ENCODE measurements at regions not wholly inside any gene's neighbourhood (a gene's known extent, or its start where the extent isn't known, plus 50 kb on each side); places are given as distances from the start of the nearest gene placed in this dataset.

DNA sequence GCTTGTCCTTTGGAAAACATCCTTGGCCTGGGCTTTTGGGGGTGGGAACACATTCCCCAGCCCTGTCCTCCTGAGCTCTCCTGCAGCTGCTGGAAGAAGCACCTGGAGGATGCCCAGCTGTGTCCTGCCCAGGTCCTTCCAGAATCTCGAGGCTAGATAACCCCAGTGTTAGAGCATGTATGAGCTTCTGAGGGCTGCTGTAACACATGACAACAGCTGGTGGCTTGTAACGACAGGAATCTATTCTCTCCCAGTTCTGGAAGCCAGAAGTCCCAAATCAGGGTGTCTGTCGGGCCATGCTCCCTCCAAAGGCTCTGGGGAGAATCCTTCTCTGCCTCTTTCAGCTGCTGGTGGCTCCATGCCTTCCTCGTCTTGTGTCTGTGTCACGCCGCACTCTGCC lies 403.6 kb upstream of the C2CD4B start:
- Mint-ChIP-seq H3K27ac (no peak overlapping the region), H3K4me3 (no peak overlapping the region), H3K4me1 (ENCODE audit: low read depth) (no peaks in the 10 kb centered on the region), H3K36me3 (ENCODE audit: low read depth) (no peaks in the 10 kb centered on the region), H3K9me3 (no peaks in the 10 kb centered on the region), H3K27me3 (peaks cover 26% of the 10 kb centered on the region)
- no peak for DNase-seq

DNA sequence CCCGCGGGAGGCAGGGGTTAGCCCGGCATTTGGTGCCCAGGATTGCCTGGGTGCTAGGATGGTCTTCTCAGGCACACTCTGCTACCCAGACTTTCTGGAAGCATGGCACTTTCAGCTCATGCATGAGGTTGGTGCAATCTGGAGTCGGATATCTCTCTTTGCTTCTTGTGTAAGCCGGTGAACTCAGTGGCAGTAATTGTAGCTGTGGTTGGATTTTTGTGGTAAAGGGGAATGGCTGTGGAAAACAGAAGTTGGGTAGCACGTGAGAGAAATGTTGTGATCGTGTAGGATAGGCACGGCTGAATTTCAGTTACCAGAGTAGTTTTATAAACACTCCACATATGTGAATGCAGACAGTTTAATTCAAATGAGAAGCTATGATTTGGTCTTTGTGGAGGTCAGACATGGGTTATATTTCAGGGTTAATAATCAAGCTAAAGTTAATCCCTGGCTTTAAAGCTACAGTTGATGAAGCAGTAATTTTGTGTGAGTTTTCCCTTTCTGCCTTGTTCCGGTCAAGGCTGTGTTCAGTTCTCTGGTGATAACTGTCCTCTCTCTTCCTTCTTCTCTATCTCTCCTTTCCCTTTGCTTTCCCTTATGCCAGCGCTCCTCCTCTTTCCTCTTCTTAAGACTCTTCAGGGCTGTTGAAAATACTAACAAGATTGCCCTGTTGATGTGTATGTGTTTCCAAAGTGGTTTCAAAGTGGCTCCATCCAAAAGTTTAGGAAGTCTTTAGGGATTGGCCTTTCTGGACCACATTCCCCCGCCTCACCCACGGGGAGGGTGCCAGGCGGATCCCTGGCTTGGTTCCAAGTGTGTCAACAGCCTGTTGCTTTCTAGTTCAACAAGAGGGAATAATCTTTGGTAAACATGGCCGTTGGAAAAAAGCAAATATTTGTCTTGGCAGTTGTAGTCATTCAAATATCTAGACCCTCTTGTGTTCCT lies 404.6 kb upstream of the C2CD4B start:
- Mint-ChIP-seq H3K4me1 (ENCODE audit: low read depth) (no peaks in the 10 kb centered on the region), H3K36me3 (ENCODE audit: low read depth) (no peaks in the 10 kb centered on the region), H3K27ac (no peak overlapping the region), H3K4me3 (no peak overlapping the region), H3K9me3 (no peaks in the 10 kb centered on the region), H3K27me3 (peaks cover 27% of the 10 kb centered on the region)
- DNase-seq, result no peak

DNA sequence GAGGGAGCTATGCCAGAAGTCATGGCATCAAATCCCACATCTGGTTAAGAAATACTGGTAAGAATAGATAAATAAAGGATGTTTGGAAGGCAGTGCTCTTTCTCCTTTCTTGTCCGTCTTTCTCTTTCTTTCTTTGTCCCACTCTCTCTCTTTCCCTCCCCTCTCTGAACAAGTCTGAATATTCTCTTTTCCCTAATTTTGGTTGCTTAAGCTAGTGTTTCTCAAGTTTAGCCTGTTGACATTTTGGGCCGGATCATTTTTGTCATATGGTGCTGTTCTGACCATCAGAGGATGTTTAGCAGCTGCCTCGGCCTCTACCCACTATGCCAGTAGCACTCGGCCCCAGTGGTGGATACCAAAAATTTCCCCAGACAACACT lies 405.3 kb upstream of the C2CD4B start:
- DNase-seq, result no peak
- H3K4me1 Mint-ChIP-seq (ENCODE audit: low read depth), result no peaks in the 10 kb centered on the region
- no peaks in the 10 kb centered on the region for H3K9me3 Mint-ChIP-seq
- no peak overlapping the region for H3K27ac Mint-ChIP-seq
- peaks cover 27% of the 10 kb centered on the region for H3K27me3 Mint-ChIP-seq
- no peaks in the 10 kb centered on the region for H3K36me3 Mint-ChIP-seq (ENCODE audit: low read depth)
- no peak overlapping the region for H3K4me3 Mint-ChIP-seq

DNA sequence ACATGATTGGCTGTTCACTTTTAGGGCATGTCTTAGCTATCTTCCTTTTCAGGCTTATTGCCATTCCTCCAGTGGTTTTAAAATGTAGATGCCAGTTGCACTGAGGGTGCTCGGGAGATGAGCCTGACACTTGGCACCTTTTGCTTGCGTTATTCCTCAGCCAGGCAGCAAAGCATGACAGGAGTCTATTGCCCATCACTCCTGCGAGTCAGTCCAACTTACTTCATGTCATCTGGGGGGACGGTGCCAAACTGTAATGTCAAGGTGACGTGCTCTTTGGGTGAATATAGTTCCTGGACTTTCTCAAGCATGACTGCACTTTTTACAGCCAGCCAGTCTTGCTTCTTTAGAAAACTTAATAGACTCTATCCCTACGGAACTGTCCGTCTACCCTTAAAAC lies 406.0 kb upstream of the C2CD4B start:
- no peak overlapping the region for H3K27ac Mint-ChIP-seq
- H3K27me3 Mint-ChIP-seq, result peaks cover 31% of the 10 kb centered on the region
- H3K9me3 Mint-ChIP-seq, result no peaks in the 10 kb centered on the region
- H3K4me1 Mint-ChIP-seq (ENCODE audit: low read depth), result no peaks in the 10 kb centered on the region
- DNase-seq, result no peak
- no peak overlapping the region for H3K4me3 Mint-ChIP-seq
- no peaks in the 10 kb centered on the region for H3K36me3 Mint-ChIP-seq (ENCODE audit: low read depth)

DNA sequence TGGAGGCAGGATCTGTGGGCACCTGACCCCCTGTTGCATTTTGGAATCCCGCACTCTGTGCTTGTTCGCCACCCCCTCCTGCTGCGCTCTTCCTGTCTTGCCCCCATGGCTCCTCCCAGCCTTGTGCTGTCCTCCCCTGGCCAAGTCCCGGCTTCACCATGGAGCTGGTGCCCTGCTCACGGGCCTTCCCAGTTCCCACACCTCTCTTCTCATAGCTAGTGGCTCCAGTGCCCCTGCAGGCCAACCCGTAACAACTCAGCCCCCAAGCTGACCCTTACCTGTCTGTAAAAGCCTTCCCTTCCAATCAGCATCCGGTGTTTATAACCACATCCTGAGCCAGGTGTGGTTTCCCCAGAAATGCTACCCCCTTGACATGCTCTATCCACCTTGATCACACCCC lies 407.7 kb upstream of the C2CD4B start:
- H3K27me3 Mint-ChIP-seq, result peaks cover 27% of the 10 kb centered on the region
- DNase-seq, result no peak
- no peaks in the 10 kb centered on the region for H3K36me3 Mint-ChIP-seq (ENCODE audit: low read depth)
- H3K27ac Mint-ChIP-seq, result no peak overlapping the region
- no peak overlapping the region for H3K4me3 Mint-ChIP-seq
- H3K9me3 Mint-ChIP-seq, result no peaks in the 10 kb centered on the region
- H3K4me1 Mint-ChIP-seq (ENCODE audit: low read depth), result no peaks in the 10 kb centered on the region

DNA sequence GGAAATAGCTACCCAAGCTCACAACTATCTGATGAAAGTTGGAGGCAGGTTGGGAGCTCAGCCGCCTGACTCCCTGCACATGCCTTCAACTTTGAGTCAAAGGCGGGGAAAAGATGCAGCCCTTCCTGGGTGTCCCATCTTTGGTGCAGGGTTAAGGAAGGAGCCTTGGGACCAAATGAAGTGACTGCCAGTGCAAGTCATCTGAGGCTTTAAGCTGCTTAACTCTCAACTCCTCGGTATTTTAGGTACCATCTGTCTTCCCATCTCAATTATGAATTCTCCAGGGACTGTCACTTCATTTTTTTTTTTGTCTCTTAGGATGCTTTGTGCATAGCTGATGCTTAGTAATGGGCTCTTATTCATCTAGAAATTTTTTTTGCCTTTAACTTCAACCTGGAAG lies 408.8 kb upstream of the C2CD4B start:
- Mint-ChIP-seq H3K27me3 (peaks cover 27% of the 10 kb centered on the region), H3K36me3 (ENCODE audit: low read depth) (no peaks in the 10 kb centered on the region), H3K4me3 (no peak overlapping the region), H3K9me3 (no peaks in the 10 kb centered on the region), H3K27ac (no peak overlapping the region), H3K4me1 (ENCODE audit: low read depth) (no peaks in the 10 kb centered on the region)
- DNase-seq, result no peak

DNA sequence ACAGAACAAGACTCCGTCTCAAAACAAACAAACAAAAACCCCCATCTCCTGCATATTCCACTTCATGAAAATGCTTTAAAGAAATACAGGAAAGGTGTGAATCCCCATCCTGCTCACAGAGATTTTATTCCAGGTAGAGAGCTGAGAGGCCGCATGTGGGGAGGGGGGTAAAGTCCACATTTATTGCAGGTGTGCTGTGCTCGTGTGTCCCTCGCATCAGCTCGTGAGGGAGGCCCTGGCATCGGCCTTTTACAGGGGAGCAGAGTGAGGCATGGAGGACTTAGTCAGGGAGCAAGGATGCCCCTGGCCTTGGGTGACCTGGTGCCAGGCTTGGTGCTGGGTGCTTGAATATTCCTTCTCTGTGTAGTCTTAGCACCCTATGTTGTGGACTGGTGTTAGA lies 413.5 kb upstream of the C2CD4B start:
- Mint-ChIP-seq H3K4me1 (ENCODE audit: low read depth) (no peaks in the 10 kb centered on the region), H3K9me3 (no peaks in the 10 kb centered on the region)
- DNase-seq, result no peak

DNA sequence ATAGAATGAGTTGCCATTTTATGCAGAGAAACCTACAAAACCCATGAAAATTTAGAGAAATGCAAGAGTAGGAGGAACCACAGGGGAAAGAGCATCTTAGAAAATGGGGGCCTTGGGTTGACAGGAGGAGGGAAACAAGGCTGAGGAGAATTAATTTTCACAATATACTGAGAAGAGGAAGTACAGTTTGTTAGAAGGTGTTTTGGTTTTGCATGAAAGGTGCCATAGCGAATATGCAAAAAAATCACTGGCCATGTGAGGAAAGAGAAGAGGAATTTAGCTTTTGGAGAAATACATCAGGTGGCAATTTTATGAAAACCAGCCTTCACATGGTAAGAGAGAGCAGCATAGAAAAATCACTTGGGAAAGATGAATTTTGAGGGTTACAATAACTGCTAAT lies 413.9 kb upstream of the C2CD4B start:
- no peak overlapping the region for H3K27ac Mint-ChIP-seq
- H3K36me3 Mint-ChIP-seq (ENCODE audit: low read depth), result no peaks in the 10 kb centered on the region
- H3K27me3 Mint-ChIP-seq, result peaks cover 26% of the 10 kb centered on the region
- H3K4me3 Mint-ChIP-seq, result no peak overlapping the region
- no peaks in the 10 kb centered on the region for H3K4me1 Mint-ChIP-seq (ENCODE audit: low read depth)
- no peaks in the 10 kb centered on the region for H3K9me3 Mint-ChIP-seq
- no peak for DNase-seq

More for the DNA sequence above, 413.5 kb upstream of the C2CD4B start:
- peaks cover 28% of the 10 kb centered on the region for H3K27me3 Mint-ChIP-seq
- H3K36me3 Mint-ChIP-seq (ENCODE audit: low read depth), result no peaks in the 10 kb centered on the region
- no peak overlapping the region for H3K27ac Mint-ChIP-seq
- no peak overlapping the region for H3K4me3 Mint-ChIP-seq

DNA sequence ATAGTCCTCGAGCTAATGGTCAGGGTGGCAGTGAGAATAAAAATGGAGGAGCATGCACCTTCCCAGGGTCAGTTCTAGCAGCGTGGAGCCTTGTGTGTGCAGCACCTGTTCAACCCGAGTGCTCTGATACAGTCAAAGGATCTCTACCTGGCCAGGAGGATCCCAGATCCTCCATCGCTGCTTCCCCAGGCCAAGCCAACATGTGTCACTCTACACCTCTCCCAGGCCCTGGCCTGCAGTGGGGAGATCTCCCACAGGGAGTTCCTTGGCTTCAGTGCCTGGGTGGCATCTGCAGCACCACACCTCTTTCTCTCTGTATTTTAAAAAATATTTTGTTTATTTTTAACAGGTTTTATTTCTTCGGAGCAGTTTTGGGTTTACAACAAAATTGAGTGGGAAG lies 414.8 kb upstream of the C2CD4B start:
- Mint-ChIP-seq H3K27me3 (peaks cover 22% of the 10 kb centered on the region), H3K27ac (no peak overlapping the region), H3K36me3 (ENCODE audit: low read depth) (no peaks in the 10 kb centered on the region), H3K4me1 (ENCODE audit: low read depth) (no peaks in the 10 kb centered on the region), H3K9me3 (no peaks in the 10 kb centered on the region), H3K4me3 (no peak overlapping the region)
- no peak for DNase-seq

DNA sequence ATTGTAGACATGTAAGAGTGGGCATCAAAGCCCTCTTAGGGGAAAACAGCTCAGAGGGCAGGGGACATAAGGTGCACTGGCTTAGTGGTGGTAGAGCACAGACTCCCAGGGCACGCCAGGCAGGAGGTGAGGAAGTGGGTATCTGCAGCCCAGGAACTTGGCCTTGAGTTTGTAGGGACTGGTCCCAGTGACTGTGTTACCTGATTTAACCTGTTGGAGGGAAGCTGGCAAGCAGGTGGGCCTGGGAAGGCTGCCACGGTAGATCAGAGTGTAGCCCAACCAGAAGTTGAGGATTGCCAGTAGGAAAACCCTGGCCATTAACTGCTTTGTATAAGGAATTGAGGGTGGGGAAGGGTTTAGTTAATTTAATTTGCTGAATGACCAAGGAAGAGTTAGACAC lies 417.5 kb upstream of the C2CD4B start:
- peaks cover 21% of the 10 kb centered on the region for H3K27me3 Mint-ChIP-seq
- no peak overlapping the region for H3K27ac Mint-ChIP-seq
- H3K4me3 Mint-ChIP-seq, result no peak overlapping the region
- H3K9me3 Mint-ChIP-seq, result no peaks in the 10 kb centered on the region
- DNase-seq, result no peak
- no peaks in the 10 kb centered on the region for H3K4me1 Mint-ChIP-seq (ENCODE audit: low read depth)
- no peaks in the 10 kb centered on the region for H3K36me3 Mint-ChIP-seq (ENCODE audit: low read depth)

DNA sequence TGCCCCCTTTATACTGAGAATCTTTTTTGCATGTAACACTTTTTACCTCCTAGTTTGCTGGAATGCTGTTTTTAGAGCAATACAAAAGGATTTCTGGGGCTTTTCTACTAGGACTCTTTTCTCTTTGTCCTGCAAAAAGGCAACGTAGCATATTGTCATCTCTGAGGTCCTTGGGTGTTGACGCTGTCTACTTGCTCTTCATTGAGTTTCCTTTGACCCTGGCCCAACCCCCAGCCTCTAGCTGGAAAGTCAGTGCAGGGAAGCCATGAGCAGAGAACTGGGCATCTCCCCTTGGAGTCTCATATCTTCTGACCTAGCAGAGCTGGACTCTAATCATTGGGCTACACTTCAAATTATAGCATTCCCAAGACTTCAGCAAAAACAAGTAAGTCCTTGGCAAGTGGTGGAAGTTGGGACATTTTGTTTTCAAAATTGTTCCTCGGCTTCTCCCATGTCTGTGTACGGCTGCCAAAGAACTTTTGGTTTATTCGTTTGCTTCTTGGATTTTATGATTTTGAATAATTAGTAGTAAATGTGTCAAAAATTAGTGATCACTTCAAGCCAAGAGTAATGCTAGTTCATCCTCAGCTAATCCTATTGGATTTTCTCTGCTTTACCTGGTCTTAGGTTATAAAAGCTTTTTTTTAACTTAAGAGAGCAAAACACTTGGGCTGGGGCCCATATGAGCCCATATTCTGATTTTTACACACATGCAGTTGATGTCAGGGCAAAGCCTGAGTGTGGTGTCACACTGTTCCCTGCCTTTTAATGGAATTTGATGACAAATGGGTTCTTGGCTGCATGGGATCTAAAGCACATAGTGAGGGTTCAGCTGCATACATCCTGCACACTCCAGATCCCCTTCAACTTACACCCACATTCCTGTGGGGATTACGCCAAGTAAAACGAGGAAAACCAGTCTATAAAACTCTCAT lies 419.5 kb upstream of the C2CD4B start:
- no peak for DNase-seq
- Mint-ChIP-seq H3K36me3 (ENCODE audit: low read depth) (no peaks in the 10 kb centered on the region), H3K27me3 (peaks cover 21% of the 10 kb centered on the region), H3K4me1 (ENCODE audit: low read depth) (no peaks in the 10 kb centered on the region), H3K9me3 (no peaks in the 10 kb centered on the region), H3K27ac (no peak overlapping the region), H3K4me3 (no peak overlapping the region)

DNA sequence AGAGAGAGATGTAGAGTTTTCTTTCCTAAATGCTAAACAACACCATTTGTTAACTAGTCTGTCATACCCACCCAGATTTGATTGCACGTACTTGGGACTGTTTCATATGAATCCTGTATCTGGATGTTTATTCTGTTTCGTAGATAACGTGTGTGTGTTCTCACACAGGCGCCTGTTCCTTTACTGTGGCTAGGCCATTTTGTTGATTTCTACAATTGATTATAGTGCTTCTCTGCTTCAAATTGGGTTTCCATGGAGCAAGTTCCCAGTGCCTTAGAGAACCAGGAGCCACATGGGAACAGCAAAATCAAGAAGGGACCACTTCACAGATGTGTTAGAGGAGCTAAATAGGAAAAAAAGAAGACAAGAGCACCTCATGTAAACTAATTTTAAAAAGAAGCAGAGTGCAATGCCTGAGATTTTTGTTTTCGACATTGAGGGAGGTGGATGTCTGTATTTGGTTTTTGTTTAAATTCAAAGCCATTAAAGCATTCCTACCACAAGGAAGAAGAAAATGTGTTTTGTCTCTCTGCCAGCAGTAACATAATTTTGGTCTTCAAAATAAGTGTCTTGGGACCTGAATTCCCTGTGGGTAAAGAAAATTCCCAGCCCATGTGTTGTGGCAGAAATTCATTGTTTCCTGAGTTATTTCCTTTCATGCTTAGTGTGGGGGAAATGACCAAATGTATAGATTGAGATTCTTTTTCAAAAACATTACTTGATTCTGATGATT lies 424.0 kb upstream of the C2CD4B start:
- peaks cover 25% of the 10 kb centered on the region for H3K27me3 Mint-ChIP-seq
- H3K9me3 Mint-ChIP-seq, result no peaks in the 10 kb centered on the region
- H3K4me1 Mint-ChIP-seq (ENCODE audit: low read depth), result no peaks in the 10 kb centered on the region
- no peak overlapping the region for H3K4me3 Mint-ChIP-seq
- H3K27ac Mint-ChIP-seq, result no peak overlapping the region
- no peaks in the 10 kb centered on the region for H3K36me3 Mint-ChIP-seq (ENCODE audit: low read depth)
- DNase-seq, result no peak

DNA sequence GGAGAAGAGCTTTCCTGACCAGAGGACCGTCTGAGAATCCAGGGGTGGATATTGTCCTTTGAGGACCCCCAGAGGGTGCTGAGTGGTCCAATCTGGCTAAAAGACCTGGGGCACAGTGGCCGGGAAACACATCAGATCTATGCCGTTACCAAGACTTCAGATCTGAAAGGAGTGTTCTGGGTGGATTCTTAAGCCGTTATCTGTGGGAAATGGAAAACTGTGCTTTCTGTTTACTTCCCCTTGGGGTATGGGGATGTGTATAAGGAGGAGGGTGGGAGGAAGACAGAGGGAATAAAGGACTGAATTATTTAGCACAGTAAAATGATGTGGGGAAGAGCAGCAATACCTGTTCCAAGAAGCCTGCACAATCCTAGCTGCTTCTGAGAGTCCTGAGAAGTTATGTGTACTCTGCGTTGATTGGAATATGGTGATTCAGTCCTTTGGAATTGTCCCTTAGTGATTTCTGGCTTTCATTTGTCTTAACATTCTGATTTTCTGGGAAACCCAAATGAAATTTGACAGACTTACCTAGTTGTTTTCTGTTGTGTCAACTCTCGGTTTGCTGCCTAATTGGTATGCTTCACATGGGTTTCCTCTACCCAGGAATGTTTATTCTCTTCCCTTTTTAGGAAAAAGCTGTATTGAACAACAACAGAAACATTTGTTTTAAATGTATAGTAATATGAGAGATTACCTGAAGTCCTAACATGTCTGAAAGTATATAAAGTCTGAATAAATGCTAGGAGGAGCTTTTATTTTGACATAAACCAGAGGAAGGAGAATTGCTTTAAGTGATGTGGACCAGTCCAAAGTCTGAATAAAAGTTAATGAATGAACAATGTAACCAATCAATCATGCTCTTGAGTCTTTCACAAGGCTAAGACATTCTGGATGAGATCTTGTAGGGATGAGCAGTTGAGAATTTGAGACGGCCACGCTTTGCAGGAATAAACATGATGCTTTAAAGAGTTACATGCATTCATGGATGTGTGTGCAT lies 427.1 kb upstream of the C2CD4B start:
- no peaks in the 10 kb centered on the region for H3K4me1 Mint-ChIP-seq (ENCODE audit: low read depth)
- H3K27me3 Mint-ChIP-seq, result peaks cover 22% of the 10 kb centered on the region
- H3K27ac Mint-ChIP-seq, result no peak overlapping the region
- no peak for DNase-seq
- H3K9me3 Mint-ChIP-seq, result no peaks in the 10 kb centered on the region
- H3K4me3 Mint-ChIP-seq, result no peak overlapping the region
- no peaks in the 10 kb centered on the region for H3K36me3 Mint-ChIP-seq (ENCODE audit: low read depth)

Measured in activated T-cell treated with anti-CD3 and anti-CD28 coated beads, Interleukin-2, amount 50 U/mL, for 24 hours (primary cell).